ENCODE measurements at regions not wholly inside any gene's neighbourhood (a gene's known extent, or its start where the extent isn't known, plus 50 kb on each side); places are given as distances from the start of the nearest gene placed in this dataset.

- in situ Hi-C loops (cut with MboI; ENCODE audit: low sequenced_read_pairs, unreplicated experiment), result no loop called here
- DNase-seq (ENCODE audit: low spot score), result no peak
- TF ChIP-seq CTCF (IDR thresholded peaks at IDR 0.05; ENCODE audit: borderline replicate concordance, control extremely low read depth, extremely low read depth, insufficient read depth, missing control alignments), result no peak
Measured at GRCh38 chr10:10492420-10492819, 525.3 kb upstream of the CELF2 start.

- in situ Hi-C loops (cut with MboI; ENCODE audit: low sequenced_read_pairs, unreplicated experiment), result no loop called here
- no peak for DNase-seq (ENCODE audit: low spot score)
- TF ChIP-seq CTCF (IDR thresholded peaks at IDR 0.05; ENCODE audit: borderline replicate concordance, control extremely low read depth, extremely low read depth, insufficient read depth, missing control alignments), result no peak
Measured at GRCh38 chr10:10493833-10494232, 523.8 kb upstream of the CELF2 start.

GRCh38 chr10:10497245-10497644, 520.4 kb upstream of the CELF2 start:
- TF ChIP-seq CTCF (IDR thresholded peaks at IDR 0.05; ENCODE audit: borderline replicate concordance, control extremely low read depth, extremely low read depth, insufficient read depth, missing control alignments), result no peak
- in situ Hi-C loops (cut with MboI; ENCODE audit: low sequenced_read_pairs, unreplicated experiment), result no loop called here
- DNase-seq (ENCODE audit: low spot score), result no peak

- TF ChIP-seq CTCF (IDR thresholded peaks at IDR 0.05; ENCODE audit: borderline replicate concordance, control extremely low read depth, extremely low read depth, insufficient read depth, missing control alignments), result no peak
- in situ Hi-C loops (cut with MboI; ENCODE audit: low sequenced_read_pairs, unreplicated experiment), result no loop called here
- no peak for DNase-seq (ENCODE audit: low spot score)
Measured at GRCh38 chr10:10498781-10499180, 518.9 kb upstream of the CELF2 start.

GRCh38 chr10:10499839-10500238, 517.8 kb upstream of the CELF2 start:
- in situ Hi-C loops (cut with MboI; ENCODE audit: low sequenced_read_pairs, unreplicated experiment), result no loop called here
- DNase-seq (ENCODE audit: low spot score), result no peak
- TF ChIP-seq CTCF (IDR thresholded peaks at IDR 0.05; ENCODE audit: borderline replicate concordance, control extremely low read depth, extremely low read depth, insufficient read depth, missing control alignments), result no peak

- no peak for DNase-seq (ENCODE audit: low spot score)
- no peak for TF ChIP-seq CTCF (IDR thresholded peaks at IDR 0.05; ENCODE audit: borderline replicate concordance, control extremely low read depth, extremely low read depth, insufficient read depth, missing control alignments)
- in situ Hi-C loops (cut with MboI; ENCODE audit: low sequenced_read_pairs, unreplicated experiment), result no loop called here
Measured at GRCh38 chr10:10500937-10501336, 516.7 kb upstream of the CELF2 start.

- no peak for DNase-seq (ENCODE audit: low spot score)
- in situ Hi-C loops (cut with MboI; ENCODE audit: low sequenced_read_pairs, unreplicated experiment), result no loop called here
- TF ChIP-seq CTCF (IDR thresholded peaks at IDR 0.05; ENCODE audit: borderline replicate concordance, control extremely low read depth, extremely low read depth, insufficient read depth, missing control alignments), result no peak
Measured at GRCh38 chr10:10503772-10504171, 513.9 kb upstream of the CELF2 start.
